ENCODE measurements at regions not wholly inside any gene's neighbourhood (a gene's known extent, or its start where the extent isn't known, plus 50 kb on each side); places are given as distances from the start of the nearest gene placed in this dataset.
"Not testable (repeated sequence)": the region's sequence is repeated elsewhere in the genome, so short reads cannot be mapped to it uniquely, and the experiment has no call there.

GRCh38 chr2:58694114-58694513 lies 453.0 kb upstream of the FANCL start:
- not testable (repeated sequence) for H3K4me1 Mint-ChIP-seq; H3K27me3 Mint-ChIP-seq; H3K4me3 ChIP-seq (ENCODE audit: low read depth, low read length); H3K36me3 ChIP-seq (ENCODE audit: control insufficient read depth, insufficient read depth, low read length); H3K4me3 Mint-ChIP-seq; H3K9me3 ChIP-seq (ENCODE audit: control insufficient read depth in 2 of 2, low read length in 2 of 2); H3K27me3 ChIP-seq (ENCODE audit: control insufficient read depth, insufficient read depth, low read length); H3K27ac Mint-ChIP-seq; H3K4me1 ChIP-seq (ENCODE audit: control insufficient read depth, insufficient read depth, low read length, poor library complexity, severe bottlenecking); H3K36me3 Mint-ChIP-seq; DNase-seq; ATAC-seq (ENCODE audit: low read depth in 2 of 2); H3K27ac ChIP-seq (ENCODE audit: insufficient read depth, low read length, poor library complexity, severe bottlenecking)
- H3K9me3 Mint-ChIP-seq, result peaks cover 0 to 14% (median 3%) of the 10 kb centered on the region in 7 donors

- not testable (repeated sequence) for DNase-seq; H3K27ac Mint-ChIP-seq; ATAC-seq (ENCODE audit: low read depth in 2 of 2); H3K36me3 Mint-ChIP-seq; H3K36me3 ChIP-seq (ENCODE audit: control insufficient read depth, insufficient read depth, low read length); H3K27me3 Mint-ChIP-seq; H3K4me1 Mint-ChIP-seq; H3K4me1 ChIP-seq (ENCODE audit: control insufficient read depth, insufficient read depth, low read length, poor library complexity, severe bottlenecking); H3K4me3 Mint-ChIP-seq; H3K27me3 ChIP-seq (ENCODE audit: control insufficient read depth, insufficient read depth, low read length); H3K9me3 ChIP-seq (ENCODE audit: control insufficient read depth in 2 of 2, low read length in 2 of 2); H3K4me3 ChIP-seq (ENCODE audit: low read depth, low read length); H3K27ac ChIP-seq (ENCODE audit: insufficient read depth, low read length, poor library complexity, severe bottlenecking)
- peaks cover 0 to 14% (median 3%) of the 10 kb centered on the region in 7 donors for H3K9me3 Mint-ChIP-seq
Observed at GRCh38 chr2:58691041-58691440, 449.9 kb upstream of the FANCL start.

GRCh38 chr2:58688813-58689212 lies 447.7 kb upstream of the FANCL start:
- Histone ChIP-seq H3K4me3 (ENCODE audit: low read depth, low read length) (no peak overlapping the region), H3K4me1 (ENCODE audit: control insufficient read depth, insufficient read depth, low read length, poor library complexity, severe bottlenecking) (no peaks in the 10 kb centered on the region), H3K9me3 (ENCODE audit: control insufficient read depth in 2 of 2, low read length in 2 of 2) (peaks cover 0 to 1% of the 10 kb centered on the region in 2 experiments), H3K36me3 (ENCODE audit: control insufficient read depth, insufficient read depth, low read length) (no peaks in the 10 kb centered on the region), H3K27me3 (ENCODE audit: control insufficient read depth, insufficient read depth, low read length) (no peaks in the 10 kb centered on the region), H3K27ac (ENCODE audit: insufficient read depth, low read length, poor library complexity, severe bottlenecking) (no peak overlapping the region)
- no peak for DNase-seq
- Mint-ChIP-seq H3K9me3 (peaks cover 0 to 14% (median 1%) of the 10 kb centered on the region in 7 donors), H3K4me3 (no peak overlapping the region), H3K27ac (no peak overlapping the region), H3K4me1 (no peaks in the 10 kb centered on the region), H3K27me3 (peaks cover 7% of the 10 kb centered on the region), H3K36me3 (no peaks in the 10 kb centered on the region)
- ATAC-seq (ENCODE audit: low read depth in 2 of 2), result no peak

- no peak overlapping the region for H3K27ac ChIP-seq (ENCODE audit: insufficient read depth, low read length, poor library complexity, severe bottlenecking)
- H3K9me3 Mint-ChIP-seq, result peaks cover 0 to 9% (median 1%) of the 10 kb centered on the region in 7 donors
- peaks cover 7% of the 10 kb centered on the region for H3K27me3 Mint-ChIP-seq
- H3K27me3 ChIP-seq (ENCODE audit: control insufficient read depth, insufficient read depth, low read length), result no peaks in the 10 kb centered on the region
- H3K4me1 ChIP-seq (ENCODE audit: control insufficient read depth, insufficient read depth, low read length, poor library complexity, severe bottlenecking), result no peaks in the 10 kb centered on the region
- ATAC-seq (ENCODE audit: low read depth in 2 of 2) (no peak), DNase-seq (no peak)
- no peaks in the 10 kb centered on the region for H3K4me1 Mint-ChIP-seq
- H3K36me3 Mint-ChIP-seq, result no peaks in the 10 kb centered on the region
- no peak overlapping the region for H3K4me3 Mint-ChIP-seq
- no peaks in the 10 kb centered on the region for H3K36me3 ChIP-seq (ENCODE audit: control insufficient read depth, insufficient read depth, low read length)
- H3K9me3 ChIP-seq (ENCODE audit: control insufficient read depth in 2 of 2, low read length in 2 of 2), result peaks cover 0 to 1% of the 10 kb centered on the region in 2 experiments
- no peak overlapping the region for H3K27ac Mint-ChIP-seq
- H3K4me3 ChIP-seq (ENCODE audit: low read depth, low read length), result no peak overlapping the region
Observed at GRCh38 chr2:58686776-58687175, 445.7 kb upstream of the FANCL start.

GRCh38 chr2:58680755-58681310 lies 439.7 kb upstream of the FANCL start:
- Mint-ChIP-seq H3K4me3 (no peak overlapping the region), H3K4me1 (no peaks in the 10 kb centered on the region), H3K36me3 (no peaks in the 10 kb centered on the region), H3K27ac (no peak overlapping the region), H3K27me3 (peaks cover 7% of the 10 kb centered on the region), H3K9me3 (peaks cover 0 to 2% (median 0%) of the 10 kb centered on the region in 7 donors)
- H3K27ac ChIP-seq (ENCODE audit: insufficient read depth, low read length, poor library complexity, severe bottlenecking), result no peak overlapping the region
- H3K4me3 ChIP-seq (ENCODE audit: low read depth, low read length), result no peak overlapping the region
- no peaks in the 10 kb centered on the region for H3K4me1 ChIP-seq (ENCODE audit: control insufficient read depth, insufficient read depth, low read length, poor library complexity, severe bottlenecking)
- ATAC-seq (ENCODE audit: low read depth in 2 of 2) (no peak), DNase-seq (no peak)
- H3K36me3 ChIP-seq (ENCODE audit: control insufficient read depth, insufficient read depth, low read length), result no peaks in the 10 kb centered on the region
- no peaks in the 10 kb centered on the region for H3K27me3 ChIP-seq (ENCODE audit: control insufficient read depth, insufficient read depth, low read length)
- H3K9me3 ChIP-seq (ENCODE audit: control insufficient read depth in 2 of 2, low read length in 2 of 2), result no peaks in the 10 kb centered on the region

GRCh38 chr2:58677748-58678147 lies 436.6 kb upstream of the FANCL start:
- H3K9me3 ChIP-seq (ENCODE audit: control insufficient read depth in 2 of 2, low read length in 2 of 2), result no peaks in the 10 kb centered on the region
- no peak for DNase-seq
- H3K4me3 ChIP-seq (ENCODE audit: low read depth, low read length), result no peak overlapping the region
- Mint-ChIP-seq H3K4me3 (no peak overlapping the region), H3K9me3 (peaks cover 0 to 2% (median 0%) of the 10 kb centered on the region in 7 donors), H3K36me3 (no peaks in the 10 kb centered on the region), H3K4me1 (no peaks in the 10 kb centered on the region), H3K27me3 (peaks cover 4% of the 10 kb centered on the region), H3K27ac (no peak overlapping the region)
- no peak for ATAC-seq (ENCODE audit: low read depth in 2 of 2)
- H3K4me1 ChIP-seq (ENCODE audit: control insufficient read depth, insufficient read depth, low read length, poor library complexity, severe bottlenecking), result no peaks in the 10 kb centered on the region
- H3K36me3 ChIP-seq (ENCODE audit: control insufficient read depth, insufficient read depth, low read length), result no peaks in the 10 kb centered on the region
- no peak overlapping the region for H3K27ac ChIP-seq (ENCODE audit: insufficient read depth, low read length, poor library complexity, severe bottlenecking)
- H3K27me3 ChIP-seq (ENCODE audit: control insufficient read depth, insufficient read depth, low read length), result no peaks in the 10 kb centered on the region

GRCh38 chr2:58671675-58672074 lies 430.6 kb upstream of the FANCL start:
- no peak overlapping the region for H3K27ac ChIP-seq (ENCODE audit: insufficient read depth, low read length, poor library complexity, severe bottlenecking)
- Mint-ChIP-seq H3K4me1 (no peaks in the 10 kb centered on the region), H3K27ac (no peak overlapping the region), H3K9me3 (peaks cover 0 to 1% (median 0%) of the 10 kb centered on the region in 7 donors), H3K36me3 (no peaks in the 10 kb centered on the region), H3K4me3 (no peak overlapping the region), H3K27me3 (peaks cover 4% of the 10 kb centered on the region)
- H3K9me3 ChIP-seq (ENCODE audit: control insufficient read depth in 2 of 2, low read length in 2 of 2), result no peaks in the 10 kb centered on the region
- no peaks in the 10 kb centered on the region for H3K27me3 ChIP-seq (ENCODE audit: control insufficient read depth, insufficient read depth, low read length)
- no peaks in the 10 kb centered on the region for H3K4me1 ChIP-seq (ENCODE audit: control insufficient read depth, insufficient read depth, low read length, poor library complexity, severe bottlenecking)
- DNase-seq (no peak), ATAC-seq (ENCODE audit: low read depth in 2 of 2) (no peak)
- H3K36me3 ChIP-seq (ENCODE audit: control insufficient read depth, insufficient read depth, low read length), result no peaks in the 10 kb centered on the region
- no peak overlapping the region for H3K4me3 ChIP-seq (ENCODE audit: low read depth, low read length)

GRCh38 chr2:58669998-58670397 lies 428.9 kb upstream of the FANCL start:
- no peaks in the 10 kb centered on the region for H3K27me3 ChIP-seq (ENCODE audit: control insufficient read depth, insufficient read depth, low read length)
- no peak overlapping the region for H3K27ac Mint-ChIP-seq
- no peaks in the 10 kb centered on the region for H3K9me3 ChIP-seq (ENCODE audit: control insufficient read depth in 2 of 2, low read length in 2 of 2)
- no peak overlapping the region for H3K27ac ChIP-seq (ENCODE audit: insufficient read depth, low read length, poor library complexity, severe bottlenecking)
- H3K4me3 ChIP-seq (ENCODE audit: low read depth, low read length), result no peak overlapping the region
- peaks cover 0 to 1% (median 0%) of the 10 kb centered on the region in 7 donors for H3K9me3 Mint-ChIP-seq
- no peaks in the 10 kb centered on the region for H3K4me1 ChIP-seq (ENCODE audit: control insufficient read depth, insufficient read depth, low read length, poor library complexity, severe bottlenecking)
- H3K4me1 Mint-ChIP-seq, result no peaks in the 10 kb centered on the region
- H3K27me3 Mint-ChIP-seq, result no peaks in the 10 kb centered on the region
- no peak overlapping the region for H3K4me3 Mint-ChIP-seq
- ATAC-seq (ENCODE audit: low read depth in 2 of 2), result no peak
- DNase-seq, result no peak
- H3K36me3 Mint-ChIP-seq, result no peaks in the 10 kb centered on the region
- no peaks in the 10 kb centered on the region for H3K36me3 ChIP-seq (ENCODE audit: control insufficient read depth, insufficient read depth, low read length)

Data from CD4-positive, CD25-positive, alpha-beta regulatory T cell (primary cell).